ENCODE measurements at regions not wholly inside any gene's neighbourhood (a gene's known extent, or its start where the extent isn't known, plus 50 kb on each side); places are given as distances from the start of the nearest gene placed in this dataset.
A peak's percentile ranks its signal among the peaks of the same experiment; 100 is the strongest.

DNA sequence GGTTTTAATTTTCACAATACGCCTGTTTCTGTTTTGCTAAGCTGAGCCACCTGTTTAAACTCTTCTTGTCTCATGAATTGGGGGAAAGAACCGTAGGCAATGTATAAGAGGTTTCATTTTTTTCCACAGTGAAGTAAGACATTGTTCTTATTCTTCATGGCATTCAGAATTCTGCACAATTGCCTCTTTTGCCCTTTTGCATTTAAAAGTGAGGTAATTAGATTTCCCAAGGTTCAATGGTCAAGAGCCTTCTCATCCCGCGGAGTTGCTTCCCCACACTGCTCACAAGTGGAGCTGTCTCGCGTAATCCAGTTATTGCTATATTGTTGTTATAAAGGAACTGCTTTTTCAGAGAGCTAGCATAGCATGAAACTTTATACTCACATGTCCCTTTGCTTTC is 90.9 kb upstream of the SPRY1 start:
- no peaks in the 10 kb centered on the region for H4K20me1 ChIP-seq (ENCODE audit: control insufficient read depth, extremely low read depth, insufficient read depth, low read length)
- no peaks in the 10 kb centered on the region for H3K9me3 ChIP-seq (ENCODE audit: control insufficient read depth, low read depth, low read length)
- H2AFZ ChIP-seq (ENCODE audit: control insufficient read depth, low read length): no peak overlapping the region
- no peaks in the 10 kb centered on the region for H3K79me2 ChIP-seq (ENCODE audit: control insufficient read depth, insufficient read depth, low read length)
- H3K9me1 ChIP-seq (ENCODE audit: control insufficient read depth, extremely low read depth, insufficient read depth, low read length): no peaks in the 10 kb centered on the region
- no peak overlapping the region for H3K27ac ChIP-seq (ENCODE audit: control insufficient read depth, insufficient read depth, low read length)
- dilution Hi-C loops (cut with MboI; ENCODE audit: extremely low pct_ligation_motif_present, low sequenced_read_pairs): no loop called here
- no peaks in the 10 kb centered on the region for H3K27me3 ChIP-seq (ENCODE audit: control insufficient read depth, extremely low read depth, insufficient read depth, low read length)
- TF ChIP-seq, protein P1, sequence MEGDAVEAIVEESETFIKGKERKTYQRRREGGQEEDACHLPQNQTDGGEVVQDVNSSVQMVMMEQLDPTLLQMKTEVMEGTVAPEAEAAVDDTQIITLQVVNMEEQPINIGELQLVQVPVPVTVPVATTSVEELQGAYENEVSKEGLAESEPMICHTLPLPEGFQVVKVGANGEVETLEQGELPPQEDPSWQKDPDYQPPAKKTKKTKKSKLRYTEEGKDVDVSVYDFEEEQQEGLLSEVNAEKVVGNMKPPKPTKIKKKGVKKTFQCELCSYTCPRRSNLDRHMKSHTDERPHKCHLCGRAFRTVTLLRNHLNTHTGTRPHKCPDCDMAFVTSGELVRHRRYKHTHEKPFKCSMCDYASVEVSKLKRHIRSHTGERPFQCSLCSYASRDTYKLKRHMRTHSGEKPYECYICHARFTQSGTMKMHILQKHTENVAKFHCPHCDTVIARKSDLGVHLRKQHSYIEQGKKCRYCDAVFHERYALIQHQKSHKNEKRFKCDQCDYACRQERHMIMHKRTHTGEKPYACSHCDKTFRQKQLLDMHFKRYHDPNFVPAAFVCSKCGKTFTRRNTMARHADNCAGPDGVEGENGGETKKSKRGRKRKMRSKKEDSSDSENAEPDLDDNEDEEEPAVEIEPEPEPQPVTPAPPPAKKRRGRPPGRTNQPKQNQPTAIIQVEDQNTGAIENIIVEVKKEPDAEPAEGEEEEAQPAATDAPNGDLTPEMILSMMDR (optimal IDR thresholded peaks at IDR 0.05 in 1 of 3, IDR thresholded peaks at IDR 0.05 in 1 of 3, conservative IDR thresholded peaks at IDR 0.05 in 1 of 3; ENCODE audit: extremely low read depth in 1 of 3, insufficient read depth in 2 of 3, low read length in 3 of 3): no peak
- no peak for TF ChIP-seq EZH2 (IDR thresholded peaks at IDR 0.05; ENCODE audit: low read length)
- H3K9ac ChIP-seq (ENCODE audit: control insufficient read depth, extremely low read depth, insufficient read depth, low read length): no peak overlapping the region
- FAIRE-seq: no peak
- H3K36me3 ChIP-seq (ENCODE audit: control insufficient read depth in 2 of 2, extremely low read depth in 1 of 2, insufficient read depth in 2 of 2, low read length in 2 of 2): no peaks in the 10 kb centered on the region
- no peak overlapping the region for H3K4me2 ChIP-seq (ENCODE audit: control insufficient read depth, extremely low read depth, insufficient read depth, low read depth, low read length)
- H3K4me1 ChIP-seq (ENCODE audit: control insufficient read depth, extremely low read depth, insufficient read depth, low read length): no peaks in the 10 kb centered on the region
- no peak for DNase-seq (ENCODE audit: low read depth, low spot score)
- H3K4me3 ChIP-seq (ENCODE audit: control insufficient read depth in 2 of 3, extremely low read depth in 1 of 3, insufficient read depth in 2 of 3, low read depth in 1 of 3, low read length in 3 of 3): no peak overlapping the region

DNA sequence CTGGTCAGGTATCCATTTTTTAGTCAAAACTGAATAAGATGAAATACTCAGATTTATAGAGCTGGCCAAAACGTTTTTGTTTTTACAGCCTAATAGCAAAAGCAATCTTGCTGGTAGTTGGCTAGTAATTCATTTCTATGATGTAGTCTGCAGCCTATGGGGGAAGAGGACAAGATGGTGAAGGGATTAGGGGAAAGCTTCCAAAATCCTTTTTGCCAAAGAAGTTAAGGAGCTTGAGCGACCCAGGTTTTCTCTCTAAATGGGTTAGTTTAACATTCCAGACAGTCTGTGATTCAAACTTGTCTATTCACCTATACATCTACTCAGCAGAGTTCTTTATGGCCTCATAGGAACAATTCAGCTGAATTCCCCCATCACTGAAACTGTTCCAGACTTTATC is 89.8 kb upstream of the SPRY1 start:
- DNase-seq (ENCODE audit: low read depth, low spot score): no peak
- Histone ChIP-seq H3K79me2 (ENCODE audit: control insufficient read depth, insufficient read depth, low read length) (no peaks in the 10 kb centered on the region), H3K9me3 (ENCODE audit: control insufficient read depth, low read depth, low read length) (no peaks in the 10 kb centered on the region), H2AFZ (ENCODE audit: control insufficient read depth, low read length) (no peak overlapping the region), H3K9me1 (ENCODE audit: control insufficient read depth, extremely low read depth, insufficient read depth, low read length) (no peaks in the 10 kb centered on the region), H3K4me1 (ENCODE audit: control insufficient read depth, extremely low read depth, insufficient read depth, low read length) (no peaks in the 10 kb centered on the region), H3K27ac (ENCODE audit: control insufficient read depth, insufficient read depth, low read length) (no peak overlapping the region), H3K4me2 (ENCODE audit: control insufficient read depth, extremely low read depth, insufficient read depth, low read depth, low read length) (no peak overlapping the region), H3K27me3 (ENCODE audit: control insufficient read depth, extremely low read depth, insufficient read depth, low read length) (no peaks in the 10 kb centered on the region), H3K4me3 (ENCODE audit: control insufficient read depth in 2 of 3, extremely low read depth in 1 of 3, insufficient read depth in 2 of 3, low read depth in 1 of 3, low read length in 3 of 3) (no peak overlapping the region), H4K20me1 (ENCODE audit: control insufficient read depth, extremely low read depth, insufficient read depth, low read length) (no peaks in the 10 kb centered on the region), H3K36me3 (ENCODE audit: control insufficient read depth in 2 of 2, extremely low read depth in 1 of 2, insufficient read depth in 2 of 2, low read length in 2 of 2) (no peaks in the 10 kb centered on the region), H3K9ac (ENCODE audit: control insufficient read depth, extremely low read depth, insufficient read depth, low read length) (no peak overlapping the region)
- dilution Hi-C loops (cut with MboI; ENCODE audit: extremely low pct_ligation_motif_present, low sequenced_read_pairs): no loop called here
- peak; percentile 46 for FAIRE-seq
- no peak for TF ChIP-seq EZH2 (IDR thresholded peaks at IDR 0.05; ENCODE audit: low read length)
- TF ChIP-seq, protein P1 (optimal IDR thresholded peaks at IDR 0.05 in 1 of 3, IDR thresholded peaks at IDR 0.05 in 1 of 3, conservative IDR thresholded peaks at IDR 0.05 in 1 of 3; ENCODE audit: extremely low read depth in 1 of 3, insufficient read depth in 2 of 3, low read length in 3 of 3): no peak

Data from keratinocyte (primary cell).